Activated naive CD8-positive, alpha-beta T cell treated with anti-CD3 and anti-CD28 coated beads, Interleukin-2, amount 50 U/mL, for 16 hours (primary cell): ENCODE measurements at regions not wholly inside any gene's neighbourhood (a gene's known extent, or its start where the extent isn't known, plus 50 kb on each side); places are given as distances from the start of the nearest gene placed in this dataset.

Experiments
- DNase-seq: peaks from one replicate; pipeline ENCODE4 v3.0.0-alpha.2; 2020; ENCODE audit warnings: low read depth, low spot score

GRCh38 chr15:95897651-95898050, 432.8 kb upstream of the NR2F2 start:
- DNase-seq: no peak

- DNase-seq: no peak
Measured at GRCh38 chr15:95898761-95899160, 431.7 kb upstream of the NR2F2 start.

GRCh38 chr15:95901271-95901670, 429.2 kb upstream of the NR2F2 start:
- no peak for DNase-seq

GRCh38 chr15:95902606-95903005, 427.9 kb upstream of the NR2F2 start:
- no peak for DNase-seq

GRCh38 chr15:95903352-95903751, 427.1 kb upstream of the NR2F2 start:
- no peak for DNase-seq

- no peak for DNase-seq
Measured at GRCh38 chr15:95910643-95911212, 419.8 kb upstream of the NR2F2 start.

GRCh38 chr15:95911570-95912279, 418.8 kb upstream of the NR2F2 start:
- no peak for DNase-seq

- no peak for DNase-seq
Measured at GRCh38 chr15:95912280-95912625, 418.2 kb upstream of the NR2F2 start.

- DNase-seq: no peak
Measured at GRCh38 chr15:95912728-95913127, 417.8 kb upstream of the NR2F2 start.

GRCh38 chr15:95916568-95916967, 413.9 kb upstream of the NR2F2 start:
- no peak for DNase-seq

- DNase-seq: no peak
Measured at GRCh38 chr15:95918525-95918924, 412.0 kb upstream of the NR2F2 start.

- no peak for DNase-seq
Measured at GRCh38 chr15:95919460-95919859, 411.0 kb upstream of the NR2F2 start.

- DNase-seq: no peak
Measured at GRCh38 chr15:95921404-95921803, 409.1 kb upstream of the NR2F2 start.

- DNase-seq: no peak
Measured at GRCh38 chr15:95922431-95922830, 408.1 kb upstream of the NR2F2 start.

GRCh38 chr15:95923792-95924191, 406.7 kb upstream of the NR2F2 start:
- no peak for DNase-seq

GRCh38 chr15:95928822-95929221, 401.7 kb upstream of the NR2F2 start:
- no peak for DNase-seq

GRCh38 chr15:95929232-95929846, 401.2 kb upstream of the NR2F2 start:
- DNase-seq: no peak

GRCh38 chr15:95930659-95931375, 399.7 kb upstream of the NR2F2 start:
- no peak for DNase-seq

GRCh38 chr15:95931619-95932018, 398.9 kb upstream of the NR2F2 start:
- no peak for DNase-seq

GRCh38 chr15:95932141-95932540, 398.4 kb upstream of the NR2F2 start:
- DNase-seq: no peak

- no peak for DNase-seq
Measured at GRCh38 chr15:95932676-95933075, 397.8 kb upstream of the NR2F2 start.

GRCh38 chr15:95935852-95936251, 394.6 kb upstream of the NR2F2 start:
- no peak for DNase-seq

GRCh38 chr15:95937128-95937528, 393.4 kb upstream of the NR2F2 start:
- no peak for DNase-seq
